GM18951 (cell line): ENCODE measurements at regions not wholly inside any gene's neighbourhood (a gene's known extent, or its start where the extent isn't known, plus 50 kb on each side); places are given as distances from the start of the nearest gene placed in this dataset.
"Not testable (repeated sequence)": the region's sequence is repeated elsewhere in the genome, so short reads cannot be mapped to it uniquely, and the experiment has no call there.

Experiments
- POLR2A ChIP-seq: IDR thresholded peaks from 4 replicates; pipeline ENCODE4 v1.6.1; 2011; ENCODE audit warnings: mild to moderate bottlenecking; ENCODE audit not compliant: insufficient read length, insufficient read depth; ENCODE audit errors: extremely low read depth
- in situ Hi-C: fragments of 300-500 bp; cut with MboI; formaldehyde crosslinking; loops from one replicate; pipeline ENCODE4 v1.12.0; 2022; ENCODE audit warnings: low sequenced_read_pairs, mixed read lengths, inconsistent platforms; ENCODE audit not compliant: unreplicated experiment

GRCh38 chr15:99451484-99451883 is 114.3 kb upstream of the MEF2A start:
- in situ Hi-C loops = no loop called here
- TF ChIP-seq POLR2A = no peak

- TF ChIP-seq POLR2A = no peak
- in situ Hi-C loops = no loop called here
Measured at GRCh38 chr15:99452010-99452409, 113.8 kb upstream of the MEF2A start.

- in situ Hi-C loops = no loop called here
- peak; percentile 45 for TF ChIP-seq POLR2A
Measured at GRCh38 chr15:99452728-99453636, 112.8 kb upstream of the MEF2A start.

- no peak for TF ChIP-seq POLR2A
- in situ Hi-C loops = no loop called here
Measured at GRCh38 chr15:99453637-99454030, 112.2 kb upstream of the MEF2A start.

GRCh38 chr15:99454107-99454809 is 111.5 kb upstream of the MEF2A start:
- no peak for TF ChIP-seq POLR2A
- in situ Hi-C loops = no loop called here

- in situ Hi-C loops = no loop called here
- TF ChIP-seq POLR2A = no peak
Measured at GRCh38 chr15:99454941-99455788, 110.6 kb upstream of the MEF2A start.

GRCh38 chr15:99455789-99456160 is 110.0 kb upstream of the MEF2A start:
- in situ Hi-C loops = no loop called here
- no peak for TF ChIP-seq POLR2A

GRCh38 chr15:99464137-99464536 is 101.6 kb upstream of the MEF2A start:
- in situ Hi-C loops = no loop called here
- no peak for TF ChIP-seq POLR2A

GRCh38 chr15:99466701-99467337 is 99.0 kb upstream of the MEF2A start:
- in situ Hi-C loops = no loop called here
- no peak for TF ChIP-seq POLR2A

GRCh38 chr15:99467338-99467720 is 98.5 kb upstream of the MEF2A start:
- in situ Hi-C loops = no loop called here
- no peak for TF ChIP-seq POLR2A

GRCh38 chr15:99467853-99468464 is 97.8 kb upstream of the MEF2A start:
- in situ Hi-C loops = no loop called here
- no peak for TF ChIP-seq POLR2A

GRCh38 chr15:99470204-99470603 is 95.6 kb upstream of the MEF2A start:
- in situ Hi-C loops = not testable (repeated sequence)

GRCh38 chr15:99472416-99473145 is 93.2 kb upstream of the MEF2A start:
- in situ Hi-C loops = no loop called here
- TF ChIP-seq POLR2A = no peak
